GM21381 (cell line): ENCODE measurements at regions not wholly inside any gene's neighbourhood (a gene's known extent, or its start where the extent isn't known, plus 50 kb on each side); places are given as distances from the start of the nearest gene placed in this dataset.

ENCODE experiments used
- ATAC-seq: cut with Tn5 transposase; IDR thresholded peaks from one replicate; pipeline ENCODE4 v1.9.1; 2021; ENCODE audit warnings: mild to moderate bottlenecking, moderate library complexity; ENCODE audit not compliant: unreplicated experiment

DNA sequence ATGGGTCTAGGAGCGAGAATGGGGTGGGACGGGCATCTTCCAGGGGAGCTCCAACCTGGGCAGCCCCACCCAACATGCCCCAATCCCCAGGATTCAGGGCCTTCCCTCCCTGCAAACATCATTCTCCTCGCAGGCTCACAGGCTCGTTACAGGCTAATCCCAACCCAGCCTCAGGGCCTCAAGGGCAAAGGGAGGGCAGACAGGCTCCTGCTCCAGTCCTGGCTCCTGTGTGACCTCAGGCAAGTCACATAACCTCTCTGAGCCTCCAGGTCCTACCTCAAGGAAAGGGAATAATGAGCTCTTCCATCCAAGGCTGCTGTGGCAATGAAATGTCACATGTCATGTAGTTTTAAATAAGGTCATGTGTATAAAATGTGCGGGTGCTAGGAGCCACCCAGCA is 186.5 kb upstream of the TNRC6C start:
- ATAC-seq: no peak

DNA sequence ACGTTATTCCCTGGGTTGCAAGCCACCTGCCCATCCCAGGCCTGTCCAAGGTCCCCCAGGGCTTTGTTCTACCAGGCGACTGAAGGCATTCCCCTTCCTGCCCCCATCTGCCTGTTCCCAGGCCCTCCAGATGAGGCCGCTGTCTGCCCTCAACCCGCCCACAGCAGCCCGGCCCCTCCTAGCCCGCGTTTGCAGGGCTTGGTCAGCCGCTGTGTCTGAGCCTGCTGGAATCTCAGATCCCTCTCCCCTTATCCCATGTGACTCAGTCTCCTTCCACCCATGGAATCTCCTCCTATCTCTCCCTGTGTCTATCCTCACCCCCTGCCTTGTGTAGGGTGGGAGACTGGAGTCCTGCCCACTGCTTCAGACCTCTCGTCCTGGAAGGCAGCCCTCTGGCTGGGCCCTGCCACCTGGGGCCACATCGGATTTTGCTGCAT is 186.0 kb upstream of the TNRC6C start:
- no peak for ATAC-seq

DNA sequence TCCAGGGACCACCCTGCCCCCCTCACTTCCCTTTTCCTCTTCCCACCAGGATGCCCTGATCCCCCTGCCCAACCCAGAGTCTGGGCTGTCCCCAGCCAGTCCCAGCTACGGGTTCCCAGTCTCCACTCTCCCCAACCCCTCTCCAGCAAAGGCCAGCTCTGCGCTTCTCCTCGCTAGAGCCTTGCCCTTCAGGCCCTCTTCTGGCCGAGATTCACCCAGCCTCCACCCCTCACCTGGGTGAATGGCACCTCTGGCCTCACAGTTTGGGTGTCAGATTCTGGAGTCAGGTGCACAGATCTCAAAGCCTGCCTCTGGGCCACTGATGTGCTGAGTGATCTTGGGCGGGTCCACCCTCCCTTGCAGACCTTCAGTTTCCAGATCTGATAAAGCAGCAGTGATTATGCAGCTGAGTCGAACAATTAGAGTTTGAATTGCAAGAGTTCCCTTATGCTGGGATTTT is 185.6 kb upstream of the TNRC6C start:
- no peak for ATAC-seq

DNA sequence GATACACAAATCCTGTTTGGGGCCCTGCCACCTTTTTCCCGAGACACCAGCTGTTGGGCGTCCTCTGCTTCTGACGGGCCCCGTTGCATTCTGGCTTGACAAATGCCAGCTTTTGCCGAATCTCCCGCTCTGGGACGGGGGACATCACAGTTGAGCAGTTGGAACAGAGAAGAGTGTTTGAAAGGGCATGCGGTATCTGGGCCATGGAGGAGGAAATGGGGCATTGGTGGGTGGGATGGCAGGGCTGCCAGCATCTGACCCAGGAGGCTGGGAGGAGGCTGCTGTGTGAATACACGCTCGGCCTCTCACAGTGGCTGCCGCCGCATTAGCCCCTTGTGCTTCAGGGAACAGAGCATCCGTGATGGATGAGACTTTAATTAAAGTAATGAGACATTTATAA is 184.3 kb upstream of the TNRC6C start:
- ATAC-seq: no peak

DNA sequence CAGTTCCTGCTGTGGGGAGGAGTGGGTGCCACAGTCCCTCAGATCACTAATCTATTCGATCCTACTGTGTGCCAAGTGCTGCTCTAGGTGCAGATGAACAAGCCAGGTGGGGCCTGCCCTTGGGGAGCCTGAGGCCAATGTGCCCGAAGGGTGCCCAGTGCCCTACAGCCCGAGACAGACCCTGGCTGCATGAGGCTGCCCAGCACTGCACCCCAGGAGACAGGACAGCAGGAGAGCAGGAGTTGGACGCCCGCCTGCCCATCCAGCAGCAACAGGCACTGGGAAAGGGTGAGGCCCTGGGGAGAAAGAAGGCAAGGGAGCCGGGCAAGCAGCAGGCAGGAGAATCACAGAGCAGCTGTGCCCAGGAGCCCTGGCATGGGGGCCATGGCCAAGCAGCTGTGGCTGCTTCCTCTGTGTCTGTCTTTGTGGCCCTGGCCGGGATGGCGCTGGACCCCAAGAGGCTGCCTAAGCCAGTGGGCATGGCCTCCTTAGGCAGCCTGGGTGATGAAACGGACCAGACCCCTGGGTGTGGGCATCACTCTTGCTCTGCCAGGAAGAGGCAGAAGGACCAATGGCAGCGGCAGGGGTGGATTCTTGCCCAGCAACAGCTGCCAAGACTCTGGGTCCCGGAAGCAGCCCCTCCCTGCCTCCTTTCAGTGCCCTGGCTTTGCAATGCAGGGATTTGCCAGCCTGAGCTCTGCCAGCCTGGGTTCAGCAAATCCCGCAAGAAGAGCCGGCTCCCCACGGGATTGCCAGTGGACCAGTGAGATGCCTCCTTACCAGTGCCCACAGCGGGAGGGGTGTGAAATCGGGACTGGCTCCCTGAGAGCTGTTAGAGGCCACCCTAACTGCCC is 179.6 kb upstream of the TNRC6C start:
- no peak for ATAC-seq

DNA sequence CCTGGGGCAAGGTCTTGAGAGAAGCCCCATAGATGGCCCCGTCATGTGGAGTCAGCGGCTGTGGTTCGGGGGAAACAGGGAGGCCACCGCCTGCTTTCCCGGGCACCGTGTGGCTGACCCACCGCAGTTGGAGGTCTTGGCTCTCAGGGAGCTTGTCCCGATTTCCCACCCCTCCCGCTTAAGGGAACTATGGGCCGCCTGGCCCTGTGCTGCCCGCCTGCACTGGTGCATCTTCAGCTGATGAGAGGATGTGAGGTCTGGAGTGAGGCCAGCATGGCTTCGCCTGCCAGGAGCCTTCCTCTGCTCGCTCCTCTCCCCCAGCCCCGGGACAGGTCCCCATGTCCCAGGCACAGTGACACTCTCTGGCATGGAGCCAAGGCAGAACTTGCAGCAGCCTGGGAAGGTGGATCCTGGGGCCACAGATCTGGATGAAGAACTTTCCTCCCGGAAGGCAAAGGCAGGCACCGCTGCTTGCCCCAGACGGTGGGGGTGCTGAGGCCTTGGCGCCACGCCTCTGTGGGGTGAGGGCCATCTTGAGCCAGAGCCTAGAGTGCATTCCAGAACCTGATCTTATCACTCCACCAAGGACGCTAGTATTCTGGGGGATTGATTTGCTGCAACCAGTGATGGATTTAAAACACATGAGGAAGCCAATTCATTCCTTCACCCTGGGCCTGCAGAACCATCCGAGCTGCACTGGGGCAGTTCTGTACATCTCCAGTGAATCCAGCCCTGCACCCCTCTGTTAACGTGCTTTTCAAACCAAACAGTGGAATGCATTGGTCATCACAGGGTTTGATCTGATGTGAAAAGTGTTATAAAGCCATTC is 178.6 kb upstream of the TNRC6C start:
- no peak for ATAC-seq

DNA sequence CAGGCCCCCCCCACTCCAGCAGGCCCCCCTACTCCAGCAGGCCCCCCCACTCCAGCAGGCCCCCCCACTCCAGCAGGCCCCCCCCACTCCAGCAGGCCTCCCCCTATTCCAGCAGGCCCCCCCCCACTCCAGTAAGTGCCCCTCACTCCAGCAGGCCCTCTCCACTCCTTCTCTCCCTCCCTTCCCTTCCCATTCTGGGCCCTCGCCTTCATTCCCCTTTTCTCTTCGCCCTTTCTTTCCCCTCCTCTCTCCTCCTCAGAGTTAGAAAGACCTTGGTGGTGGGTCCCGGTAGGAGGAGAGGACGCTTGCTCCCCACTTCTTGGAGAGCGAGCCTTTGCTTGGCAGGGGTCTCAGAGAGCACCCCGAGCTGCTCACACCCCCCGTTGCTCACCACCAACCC is 177.0 kb upstream of the TNRC6C start:
- no peak for ATAC-seq

DNA sequence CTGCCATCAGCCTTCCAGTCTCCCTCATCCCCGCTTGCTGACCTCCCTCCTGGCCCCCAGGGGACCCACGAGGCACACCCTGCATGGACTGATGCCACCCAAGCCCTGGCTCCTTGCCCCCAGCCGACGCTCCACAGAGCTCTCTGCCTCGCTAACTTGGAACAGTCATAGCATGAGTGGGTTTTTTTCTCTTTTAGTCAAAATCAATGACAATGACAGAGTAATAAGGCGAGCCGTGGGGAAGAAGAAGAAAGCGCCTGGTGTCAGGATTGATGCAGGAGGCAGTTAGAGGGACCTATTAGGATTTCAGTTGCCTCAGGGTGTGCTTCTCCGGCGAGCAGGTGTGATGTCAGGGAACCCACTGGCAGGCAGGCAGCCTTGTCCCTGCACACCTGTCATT is 176.3 kb upstream of the TNRC6C start:
- ATAC-seq: no peak

DNA sequence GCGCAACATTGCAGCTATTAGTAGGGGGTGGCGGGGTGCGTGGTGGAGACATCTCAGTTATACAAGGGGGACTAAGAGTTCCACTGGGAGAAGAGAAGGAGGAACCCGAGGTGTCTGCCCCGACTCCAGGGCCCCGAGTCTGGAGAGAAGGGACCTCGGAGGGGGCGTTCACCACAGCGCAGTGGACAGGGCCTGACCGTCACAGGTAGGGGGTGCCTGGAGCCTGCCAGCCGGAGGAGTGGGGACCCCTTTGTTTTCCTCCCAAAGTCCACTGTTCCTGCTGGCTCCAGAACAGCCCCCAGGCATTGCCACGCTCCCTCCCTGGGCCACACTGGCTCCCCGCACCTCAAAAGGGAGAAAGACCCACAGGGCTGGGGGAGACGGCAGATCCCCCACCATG is 175.9 kb upstream of the TNRC6C start:
- ATAC-seq: no peak

DNA sequence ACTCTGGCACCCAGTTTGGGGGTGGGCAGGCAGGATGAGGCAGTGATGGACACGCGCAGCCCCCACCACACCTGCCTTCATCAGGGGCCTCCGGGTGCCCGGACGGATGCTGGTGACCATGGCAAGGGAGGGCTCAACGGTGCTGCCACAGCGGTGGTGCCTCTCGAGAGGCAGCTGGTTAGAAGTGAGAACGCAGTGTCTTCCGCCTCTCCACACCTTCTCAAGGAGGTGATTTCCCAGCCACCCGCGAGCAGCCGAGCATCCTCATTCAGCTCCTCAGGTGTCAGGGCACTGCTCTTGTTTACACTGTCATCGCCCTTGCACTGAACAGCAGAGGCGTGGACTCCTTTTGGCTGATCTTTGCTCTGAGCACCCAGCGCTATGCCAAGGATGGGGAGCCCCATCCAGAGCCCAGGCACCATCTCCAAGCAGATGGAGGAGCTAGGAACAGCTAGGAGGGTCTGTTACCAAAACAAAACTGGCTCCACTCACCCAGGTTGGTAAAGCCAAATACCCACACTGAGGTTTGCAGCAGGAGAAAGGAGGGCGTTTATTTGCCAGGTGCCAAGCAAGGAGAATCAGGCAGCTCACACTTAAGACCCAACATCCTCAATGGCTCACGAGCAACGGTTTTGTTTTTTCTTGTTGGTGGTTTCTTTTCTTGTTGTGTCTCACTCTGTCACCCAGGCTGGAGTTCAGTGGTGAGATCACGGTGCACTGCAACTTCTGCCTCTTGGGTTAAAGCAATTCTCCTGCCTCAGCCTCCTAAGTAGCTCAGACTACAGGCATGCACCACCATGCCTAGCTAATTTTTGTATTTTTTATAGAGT is 174.3 kb upstream of the TNRC6C start:
- no peak for ATAC-seq

DNA sequence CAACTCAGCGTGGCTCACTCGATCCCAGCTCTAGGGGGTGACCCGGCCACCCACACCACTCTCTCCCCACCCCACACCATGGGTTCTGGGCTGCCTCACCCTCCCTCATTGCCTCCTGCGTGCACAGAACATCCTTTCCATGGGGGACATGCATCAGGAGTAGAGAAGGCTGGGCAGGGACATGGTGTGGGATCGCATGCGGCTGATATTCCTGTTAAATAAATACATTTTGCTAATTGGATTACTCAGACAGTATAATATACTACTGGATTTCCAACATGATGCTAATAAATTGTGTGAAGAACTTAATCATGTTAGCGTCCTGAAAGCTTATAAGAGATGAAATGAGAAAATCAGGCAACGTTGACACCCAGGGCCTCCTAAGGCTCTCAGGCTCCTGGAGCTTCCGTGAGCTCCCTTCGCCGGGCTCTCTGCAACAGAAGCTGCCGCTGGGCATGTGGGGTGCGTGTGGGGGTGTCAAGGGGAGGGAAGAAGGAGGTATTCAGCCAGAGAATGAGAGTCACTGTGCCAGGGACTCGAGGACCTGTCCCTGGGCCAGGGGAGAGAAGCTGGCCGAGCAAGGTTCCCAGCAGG is 173.1 kb upstream of the TNRC6C start:
- no peak for ATAC-seq

DNA sequence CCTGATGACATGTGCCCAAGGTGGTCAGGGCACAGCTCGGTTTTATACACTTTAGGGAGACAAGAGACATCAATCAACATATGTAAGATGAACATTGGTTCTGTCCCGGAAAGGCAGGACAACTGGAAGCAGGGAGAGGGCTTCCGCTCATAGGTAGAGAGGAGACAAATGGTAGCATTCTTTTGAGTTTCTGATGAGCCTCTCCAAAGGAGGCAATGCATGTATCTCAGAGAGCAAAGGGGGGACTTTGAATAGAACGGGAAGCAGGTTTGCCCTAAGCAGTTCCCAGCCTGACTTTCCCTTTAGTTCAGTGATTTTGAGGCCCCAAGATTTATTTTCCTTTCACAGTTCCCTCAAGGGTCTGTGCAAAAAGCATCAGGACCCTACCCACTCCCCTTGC is 172.4 kb upstream of the TNRC6C start:
- ATAC-seq: no peak

DNA sequence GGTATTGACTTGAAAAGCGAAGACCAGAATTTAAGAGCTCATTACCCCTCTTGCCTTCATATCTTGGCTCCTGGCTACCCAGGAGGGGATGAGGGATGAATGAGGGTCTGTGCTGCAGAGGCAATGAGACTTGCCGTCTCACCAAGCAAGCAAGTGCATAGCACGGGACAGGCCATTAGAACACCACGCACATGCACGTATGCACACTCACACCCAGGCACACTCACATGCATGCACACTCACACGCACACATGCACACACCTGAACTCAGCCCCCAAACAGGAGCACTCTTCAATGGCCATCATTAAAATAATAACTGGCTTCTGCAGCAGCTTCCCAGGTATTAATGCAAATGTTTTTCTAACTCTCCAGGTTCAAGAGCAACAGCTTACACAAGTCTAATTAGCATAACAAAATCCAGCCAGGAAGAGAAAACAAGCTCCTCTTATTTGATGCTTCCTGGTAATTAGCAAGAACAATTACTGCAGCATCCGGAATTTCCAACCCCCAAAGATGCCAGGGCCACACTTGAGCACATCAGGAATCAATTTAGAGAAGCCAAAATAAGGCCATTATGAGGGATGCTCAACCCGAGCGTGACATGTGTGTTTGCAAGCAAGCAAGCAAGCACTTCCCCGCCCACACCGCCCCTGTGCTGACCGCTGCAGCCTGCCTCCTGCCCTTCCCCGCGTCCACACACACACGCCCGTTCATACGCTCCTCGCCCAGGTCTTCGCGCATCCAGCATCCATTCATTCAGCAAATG is 171.6 kb upstream of the TNRC6C start:
- ATAC-seq: no peak

DNA sequence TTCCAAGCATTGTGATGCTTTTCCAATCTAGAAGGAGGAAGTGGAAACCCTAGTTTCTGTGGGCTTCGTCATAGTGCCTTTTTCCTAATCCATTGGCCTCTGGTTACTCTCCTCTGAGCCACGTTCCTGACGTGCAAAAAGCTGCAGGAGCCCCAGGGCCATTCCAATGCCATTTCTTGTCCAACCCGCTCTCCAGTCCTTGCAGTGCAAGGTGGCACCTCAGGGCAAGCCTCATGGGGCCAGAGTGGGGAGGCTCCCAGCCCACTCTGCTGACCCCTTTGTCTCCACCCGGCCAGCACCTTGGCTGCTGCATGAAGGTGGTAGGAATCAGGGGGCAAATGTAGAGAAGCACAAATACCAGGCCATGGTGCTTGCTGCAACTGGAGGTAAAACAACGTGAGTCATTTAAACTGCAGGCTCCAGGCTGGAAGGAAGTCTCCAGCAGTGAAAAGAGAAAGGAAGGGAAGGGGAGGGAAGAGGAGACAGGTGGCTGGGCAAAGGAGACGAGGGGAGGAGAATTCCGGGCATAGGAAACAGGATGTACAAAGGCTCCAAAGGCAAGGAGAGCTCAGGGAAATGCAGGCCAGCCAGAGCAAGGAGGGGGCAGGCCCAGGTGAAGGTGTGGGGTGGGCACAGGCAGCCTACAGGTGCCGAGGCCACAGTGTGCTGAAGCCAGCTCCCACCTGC is 168.2 kb upstream of the TNRC6C start:
- ATAC-seq: no peak

DNA sequence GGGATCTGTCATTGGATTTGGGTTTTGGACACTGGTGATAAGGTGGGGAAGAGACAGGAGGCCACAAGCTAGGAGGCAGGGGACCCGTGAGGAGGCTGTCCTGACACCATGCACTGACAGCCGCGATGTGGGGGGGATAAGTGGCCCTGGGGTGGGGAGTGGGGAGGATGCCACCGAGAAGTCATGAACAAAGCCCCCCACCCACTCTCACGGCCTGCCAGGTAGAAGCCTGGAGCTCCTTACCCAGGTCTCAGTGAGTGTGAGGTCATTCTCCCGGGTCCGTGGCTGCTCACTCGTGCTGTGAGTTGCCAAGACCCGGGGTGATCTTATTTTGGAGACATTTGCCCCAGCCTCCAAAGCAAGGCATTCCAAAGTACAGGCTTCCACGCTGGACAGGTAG is 165.9 kb upstream of the TNRC6C start:
- ATAC-seq: no peak

DNA sequence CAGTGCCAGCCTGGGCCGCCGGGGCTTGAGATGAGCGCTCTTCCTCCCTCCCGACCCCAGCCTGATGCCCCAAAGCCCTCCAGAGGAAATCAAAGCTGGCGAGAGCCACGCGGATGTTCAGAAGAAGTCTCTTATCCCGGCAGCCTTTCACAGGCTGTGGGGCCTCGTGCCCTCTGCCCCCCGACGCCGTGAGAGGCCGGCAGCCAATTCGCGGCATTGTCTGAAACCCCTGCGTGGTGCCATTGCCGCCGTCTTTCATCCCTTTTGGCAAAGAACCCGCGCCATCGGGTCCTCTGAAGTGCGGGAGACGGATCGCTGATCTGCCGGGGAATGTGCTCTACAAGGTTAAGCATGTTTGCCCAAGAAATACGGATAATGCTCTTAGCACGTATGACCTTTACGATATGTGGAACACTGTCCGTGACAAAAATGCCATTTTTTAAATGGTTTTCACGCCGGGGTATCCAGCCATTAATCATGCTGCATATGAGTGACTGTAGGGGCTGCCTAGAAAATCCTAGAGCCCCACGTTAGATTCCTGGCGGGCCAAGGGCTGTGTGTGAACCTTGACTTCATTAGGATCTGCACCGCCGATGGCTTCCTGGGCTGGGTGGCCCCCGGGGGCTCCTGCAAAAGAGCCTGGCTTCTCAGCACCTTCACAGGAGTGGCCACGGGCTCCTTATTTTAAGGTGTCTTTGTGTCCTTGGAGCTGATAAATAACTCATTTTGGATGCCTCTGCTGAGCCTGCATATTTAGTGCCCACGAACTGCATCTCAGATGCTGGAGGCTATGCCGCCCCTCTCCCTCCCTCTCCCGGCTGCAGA is 165.1 kb upstream of the TNRC6C start:
- ATAC-seq: no peak

DNA sequence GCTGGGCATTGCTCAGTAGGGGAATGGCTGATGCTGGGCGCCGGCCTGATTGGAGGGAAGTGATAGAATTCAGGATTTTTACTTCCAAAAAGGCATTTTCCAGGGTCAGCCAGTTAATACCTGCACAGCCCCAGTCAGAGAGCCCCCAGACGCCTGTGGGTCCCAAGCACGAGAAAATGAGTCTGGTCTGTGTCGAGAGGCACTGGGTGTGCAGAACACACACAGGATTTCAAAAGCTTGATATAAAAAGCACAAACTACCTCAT is 164.6 kb upstream of the TNRC6C start:
- no peak for ATAC-seq

DNA sequence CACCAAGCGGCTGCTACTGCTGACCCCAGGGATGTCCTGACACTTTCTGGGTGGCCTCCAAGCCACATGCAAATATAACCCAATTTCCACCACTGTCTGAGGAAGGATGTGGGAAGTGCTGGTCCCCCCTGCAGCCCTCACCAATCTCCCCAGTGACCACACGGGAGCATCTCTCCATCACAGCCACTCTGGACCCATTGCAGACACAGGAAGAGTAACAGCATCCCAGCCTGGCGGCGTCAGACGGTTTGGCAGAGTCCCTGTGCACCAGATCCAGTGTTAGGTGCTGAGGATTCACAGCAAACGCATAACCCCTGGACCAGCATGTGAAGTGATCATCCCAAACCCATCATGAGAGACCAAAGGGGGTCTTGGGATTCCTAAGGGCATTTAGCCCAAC is 163.7 kb upstream of the TNRC6C start:
- ATAC-seq: no peak

DNA sequence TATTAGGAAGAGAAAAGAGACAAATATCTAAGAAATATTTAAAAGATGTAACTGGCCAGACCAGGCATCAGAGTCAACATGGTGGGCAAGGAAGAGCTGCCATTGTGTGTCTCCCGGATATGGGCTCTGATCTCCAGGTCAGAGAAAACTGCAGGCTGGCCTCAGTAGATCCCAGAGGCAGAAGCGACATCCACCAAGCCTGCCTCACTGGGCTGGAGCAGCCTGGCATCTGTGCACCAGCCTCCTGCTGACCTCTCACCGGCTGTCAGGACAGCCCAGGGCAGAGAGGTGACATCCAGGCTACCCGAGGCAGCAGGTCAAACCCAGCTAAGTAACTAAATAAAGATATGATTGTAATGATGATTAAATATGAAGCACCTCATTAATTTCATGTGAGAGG is 162.8 kb upstream of the TNRC6C start:
- ATAC-seq: no peak
